CD4-positive, alpha-beta T cell (primary cell): ENCODE measurements at regions not wholly inside any gene's neighbourhood (a gene's known extent, or its start where the extent isn't known, plus 50 kb on each side); places are given as distances from the start of the nearest gene placed in this dataset.

Experiments
- ATAC-seq: fragments of 200-7000 bp; cut with Tn5 transposase; one replicate; pipeline ENCODE4 v1.10.0; 2022; ENCODE audit warnings: mild to moderate bottlenecking; ENCODE audit not compliant: poor library complexity
- CTCF ChIA-PET: fragments of 350-600 bp; sonication (Branson Sonifier 250); formaldehyde crosslinking; loops from one replicate; lab custom pipeline; 2021; ENCODE audit warnings: antibody characterized with exemption, inconsistent platforms; lab: Charles Lee
- POLR2A ChIA-PET: fragments of 350-600 bp; sonication (Branson Sonifier 250); formaldehyde crosslinking; loops from one replicate; lab custom pipeline; 2021; ENCODE audit warnings: antibody characterized with exemption, inconsistent platforms; lab: Charles Lee
- DNase-seq, 14 experiments: peaks; one replicate each; pipeline ENCODE4 v3.0.0-alpha.2; 2013 to 2020; ENCODE audit warnings: mixed read lengths in 2 of 14
- H3K27ac ChIP-seq, 2 donors: one replicate each; pipeline versions ENCODE4 v1.5.1 to v1.7.0; 2013; ENCODE audit warnings: low read length in 2 of 2, low read depth in 1 of 2, mild to moderate bottlenecking in 1 of 2
- H3K27me3 ChIP-seq, 2 experiments: 1 replicate in 1 of 2; 2 replicates in 1 of 2; pipeline versions ENCODE4 v1.6.1 to v1.7.0; 2013; ENCODE audit warnings: low read length in 2 of 2, control low read depth in 1 of 2, mild to moderate bottlenecking in 1 of 2, moderate library complexity in 1 of 2; ENCODE audit not compliant: insufficient read depth in 2 of 2, control insufficient read depth in 1 of 2
- H3K36me3 ChIP-seq: one replicate; pipeline ENCODE4 v1.6.1; 2013; ENCODE audit warnings: low read length, control low read depth; ENCODE audit not compliant: insufficient read depth
- H3K4me1 ChIP-seq: one replicate; pipeline ENCODE4 v1.6.1; 2013; ENCODE audit warnings: low read length, control low read depth; ENCODE audit not compliant: insufficient read depth
- H3K4me3 ChIP-seq: one replicate; pipeline ENCODE4 v1.5.1; 2013; ENCODE audit warnings: mild to moderate bottlenecking, low read length, moderate library complexity
- H3K9me3 ChIP-seq, 2 experiments: 1 replicate in 1 of 2; 2 replicates in 1 of 2; pipeline versions ENCODE4 v1.6.1 to v1.7.0; 2013; ENCODE audit warnings: low read length in 2 of 2, mild to moderate bottlenecking in 2 of 2, control low read depth in 1 of 2, moderate library complexity in 1 of 2; ENCODE audit not compliant: control insufficient read depth in 1 of 2, insufficient read depth in 1 of 2
- H3K27ac Mint-ChIP-seq: one replicate; pipeline ENCODE4 v1.8.0; 2020; ENCODE audit warnings: mixed read lengths
- H3K27me3 Mint-ChIP-seq: one replicate; pipeline ENCODE4 v1.8.0; 2021; ENCODE audit warnings: mixed read lengths
- H3K36me3 Mint-ChIP-seq: one replicate; pipeline ENCODE4 v1.8.0; 2021; ENCODE audit warnings: low read depth, mixed read lengths
- H3K4me1 Mint-ChIP-seq: one replicate; pipeline ENCODE4 v1.8.0; 2021; ENCODE audit warnings: low read depth, mixed read lengths
- H3K4me3 Mint-ChIP-seq: one replicate; pipeline ENCODE4 v1.8.0; 2020; ENCODE audit warnings: mild to moderate bottlenecking, mixed read lengths
- H3K9me3 Mint-ChIP-seq: one replicate; pipeline ENCODE4 v1.8.0; 2020; ENCODE audit warnings: mixed read lengths
- intact Hi-C, 2 experiments: fragments of 100-400 bp; cut with DNase I in 1 of 2; cut with micrococcal nuclease in 1 of 2; formaldehyde crosslinking; loops; one replicate each; pipeline versions ENCODE4 v1.15.1 to v1.9.0; 2023 to 2025; cut with DNase I, micrococcal nuclease
- TF ChIP-seq, protein P1 (sequence below): fragments of 200-600 bp; IDR thresholded peaks from one replicate; pipeline ENCODE4 v1.8.0; 2022; ENCODE audit warnings: antibody characterized with exemption, mild to moderate bottlenecking

DNA sequence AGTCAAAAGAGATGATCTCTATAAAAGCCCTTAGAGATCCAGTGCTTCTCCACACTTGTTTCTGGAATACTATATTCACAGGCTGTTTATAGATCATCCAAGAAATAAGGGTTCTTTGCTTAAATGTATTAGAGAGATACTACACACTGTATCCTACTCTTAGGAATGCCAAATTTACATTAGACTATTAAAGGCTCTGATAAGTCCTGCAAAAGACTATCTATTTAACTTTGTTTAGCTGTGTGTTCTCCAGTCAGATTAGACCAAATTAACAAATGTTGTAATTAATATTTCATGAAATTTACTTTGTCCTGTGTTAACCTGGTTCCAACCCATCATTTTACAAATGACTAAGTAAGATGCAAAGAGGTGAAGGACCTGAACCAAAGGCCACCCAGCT is 260.5 kb upstream of the ZIC3 start:
- intact Hi-C loops = no loop called here
- H3K9me3 ChIP-seq = no peaks in the 10 kb centered on the region
- no peak overlapping the region for H3K4me3 ChIP-seq
- no peaks in the 10 kb centered on the region for H3K4me1 ChIP-seq
- ChIA-PET CTCF (no interaction called here), POLR2A (no interaction called here)
- H3K36me3 ChIP-seq = no peaks in the 10 kb centered on the region
- TF ChIP-seq, protein P1, sequence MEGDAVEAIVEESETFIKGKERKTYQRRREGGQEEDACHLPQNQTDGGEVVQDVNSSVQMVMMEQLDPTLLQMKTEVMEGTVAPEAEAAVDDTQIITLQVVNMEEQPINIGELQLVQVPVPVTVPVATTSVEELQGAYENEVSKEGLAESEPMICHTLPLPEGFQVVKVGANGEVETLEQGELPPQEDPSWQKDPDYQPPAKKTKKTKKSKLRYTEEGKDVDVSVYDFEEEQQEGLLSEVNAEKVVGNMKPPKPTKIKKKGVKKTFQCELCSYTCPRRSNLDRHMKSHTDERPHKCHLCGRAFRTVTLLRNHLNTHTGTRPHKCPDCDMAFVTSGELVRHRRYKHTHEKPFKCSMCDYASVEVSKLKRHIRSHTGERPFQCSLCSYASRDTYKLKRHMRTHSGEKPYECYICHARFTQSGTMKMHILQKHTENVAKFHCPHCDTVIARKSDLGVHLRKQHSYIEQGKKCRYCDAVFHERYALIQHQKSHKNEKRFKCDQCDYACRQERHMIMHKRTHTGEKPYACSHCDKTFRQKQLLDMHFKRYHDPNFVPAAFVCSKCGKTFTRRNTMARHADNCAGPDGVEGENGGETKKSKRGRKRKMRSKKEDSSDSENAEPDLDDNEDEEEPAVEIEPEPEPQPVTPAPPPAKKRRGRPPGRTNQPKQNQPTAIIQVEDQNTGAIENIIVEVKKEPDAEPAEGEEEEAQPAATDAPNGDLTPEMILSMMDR = no peak
- no peak overlapping the region for H3K27ac Mint-ChIP-seq
- H3K36me3 Mint-ChIP-seq = no peaks in the 10 kb centered on the region
- no peak overlapping the region for H3K27ac ChIP-seq
- ATAC-seq (no peak), DNase-seq (no peak)
- H3K27me3 ChIP-seq = no peaks in the 10 kb centered on the region
- no peaks in the 10 kb centered on the region for H3K4me1 Mint-ChIP-seq
- no peak overlapping the region for H3K4me3 Mint-ChIP-seq
- H3K9me3 Mint-ChIP-seq = no peaks in the 10 kb centered on the region
- no peaks in the 10 kb centered on the region for H3K27me3 Mint-ChIP-seq

DNA sequence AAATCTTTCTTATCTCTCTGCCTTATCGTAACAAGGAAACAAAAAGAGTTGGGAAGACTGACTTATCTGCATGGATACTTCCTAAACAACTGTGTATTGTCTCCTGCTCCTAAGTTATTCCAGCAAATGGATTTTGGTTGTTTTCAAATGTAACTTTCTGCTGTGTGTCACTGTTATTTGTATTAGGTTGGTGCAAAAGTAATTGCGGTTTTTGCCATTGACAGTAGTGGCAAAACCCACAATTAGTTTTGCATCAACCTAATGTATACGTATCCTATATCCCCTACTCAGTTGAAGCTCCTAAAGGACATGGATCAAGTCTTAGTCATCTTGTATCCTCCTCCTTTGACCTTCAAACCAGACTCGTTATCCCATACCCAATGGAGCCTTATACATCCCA is 263.4 kb upstream of the GPR101 start:
- intact Hi-C loops = no loop called here
- Mint-ChIP-seq H3K27ac (no peak overlapping the region), H3K4me1 (no peaks in the 10 kb centered on the region), H3K4me3 (no peak overlapping the region), H3K27me3 (no peaks in the 10 kb centered on the region), H3K9me3 (no peaks in the 10 kb centered on the region), H3K36me3 (no peaks in the 10 kb centered on the region)
- POLR2A ChIA-PET = no interaction called here
- TF ChIP-seq, protein P1 = no peak
- no peaks in the 10 kb centered on the region for H3K4me1 ChIP-seq
- no peak for ATAC-seq
- H3K9me3 ChIP-seq = no peaks in the 10 kb centered on the region
- H3K4me3 ChIP-seq = no peak overlapping the region
- no peaks in the 10 kb centered on the region for H3K27me3 ChIP-seq
- DNase-seq = no peak
- H3K27ac ChIP-seq = no peak overlapping the region
- CTCF ChIA-PET = no interaction called here
- no peaks in the 10 kb centered on the region for H3K36me3 ChIP-seq

DNA sequence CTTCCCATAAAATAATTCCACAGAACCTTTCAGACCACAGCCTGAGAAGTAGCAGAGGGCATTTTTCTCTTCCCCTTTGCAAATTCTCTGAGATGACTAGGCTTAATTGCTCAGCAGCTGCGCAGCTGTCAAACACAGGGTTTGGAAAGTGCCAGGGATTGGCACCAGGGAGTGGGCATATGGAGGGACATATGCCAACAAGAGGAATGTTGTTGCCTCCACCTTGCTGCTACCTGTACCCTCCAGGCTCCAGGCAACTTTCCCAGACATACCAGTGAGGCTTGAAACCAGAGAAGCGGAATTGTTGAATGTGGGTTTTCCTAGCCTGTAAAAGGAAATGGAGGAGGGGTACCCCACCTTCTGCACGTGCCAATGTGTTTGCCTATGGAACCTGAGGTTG is 256.2 kb upstream of the GPR101 start:
- intact Hi-C loops = no loop called here
- Mint-ChIP-seq H3K4me3 (no peak overlapping the region), H3K36me3 (no peaks in the 10 kb centered on the region), H3K4me1 (no peaks in the 10 kb centered on the region), H3K9me3 (no peaks in the 10 kb centered on the region), H3K27ac (no peak overlapping the region), H3K27me3 (no peaks in the 10 kb centered on the region)
- ATAC-seq (no peak), DNase-seq (no peak)
- no peak overlapping the region for H3K27ac ChIP-seq
- POLR2A ChIA-PET = no interaction called here
- TF ChIP-seq, protein P1 = no peak
- no peaks in the 10 kb centered on the region for H3K4me1 ChIP-seq
- H3K27me3 ChIP-seq = no peaks in the 10 kb centered on the region
- no peak overlapping the region for H3K4me3 ChIP-seq
- H3K36me3 ChIP-seq = no peaks in the 10 kb centered on the region
- no peaks in the 10 kb centered on the region for H3K9me3 ChIP-seq
- CTCF ChIA-PET = no interaction called here
